GM19351 (cell line): ENCODE measurements at regions not wholly inside any gene's neighbourhood (a gene's known extent, or its start where the extent isn't known, plus 50 kb on each side); places are given as distances from the start of the nearest gene placed in this dataset.

ENCODE experiments used
- ATAC-seq: cut with Tn5 transposase; IDR thresholded peaks from one replicate; pipeline ENCODE4 v1.9.1; 2021; ENCODE audit warnings: mild to moderate bottlenecking, moderate library complexity; ENCODE audit not compliant: unreplicated experiment

DNA sequence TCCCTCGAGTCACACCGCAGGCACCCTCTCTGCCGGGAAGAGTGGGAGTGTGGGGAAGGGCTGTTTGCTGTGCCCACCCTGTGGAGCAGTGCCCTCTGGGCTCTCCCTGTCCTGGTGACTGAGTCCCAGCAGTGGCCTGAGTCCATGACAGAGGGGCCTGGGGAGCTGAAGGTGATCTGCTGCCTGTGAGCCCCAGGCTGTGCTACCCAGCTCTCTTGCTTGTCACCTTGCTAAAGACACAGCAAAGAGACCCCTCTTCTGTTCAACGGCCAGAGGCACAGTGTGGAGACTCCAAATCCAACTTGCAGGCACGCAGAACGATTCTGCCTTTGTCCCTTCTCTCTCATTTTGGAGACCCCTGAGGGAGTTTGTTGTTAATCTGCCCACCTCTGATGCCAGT is 232.6 kb downstream of the OPA1 start:
- ATAC-seq, result no peak

DNA sequence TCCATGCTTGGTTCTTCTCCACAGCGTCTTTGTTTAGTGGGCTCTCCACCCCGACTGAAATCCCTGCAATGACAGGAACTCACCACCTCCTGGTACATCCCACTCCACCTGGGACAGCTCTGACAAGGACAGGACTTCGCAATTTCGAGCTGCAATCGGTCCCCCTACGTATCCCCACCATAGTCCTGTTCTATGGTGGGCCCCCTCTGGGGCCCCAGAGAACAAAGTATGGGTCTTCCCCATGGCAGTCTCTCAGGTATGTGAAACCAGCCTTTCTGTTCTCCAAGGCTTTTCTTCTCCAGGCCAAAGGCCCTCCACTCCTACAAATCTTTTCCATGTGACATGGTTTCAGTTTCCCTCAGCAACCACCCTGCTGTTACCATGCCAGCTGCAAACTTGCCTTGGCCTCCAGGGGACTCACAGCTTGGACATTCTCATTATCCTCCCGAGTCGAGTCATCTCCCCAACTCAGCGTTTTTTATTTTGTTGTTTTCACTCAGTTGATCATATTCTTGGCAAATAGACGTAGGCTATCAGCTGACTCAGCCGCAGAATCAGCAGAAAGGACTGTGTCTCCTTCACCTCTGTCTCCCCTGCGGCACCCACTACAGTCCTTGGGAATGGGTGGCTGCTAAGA is 233.3 kb downstream of the OPA1 start:
- no peak for ATAC-seq

DNA sequence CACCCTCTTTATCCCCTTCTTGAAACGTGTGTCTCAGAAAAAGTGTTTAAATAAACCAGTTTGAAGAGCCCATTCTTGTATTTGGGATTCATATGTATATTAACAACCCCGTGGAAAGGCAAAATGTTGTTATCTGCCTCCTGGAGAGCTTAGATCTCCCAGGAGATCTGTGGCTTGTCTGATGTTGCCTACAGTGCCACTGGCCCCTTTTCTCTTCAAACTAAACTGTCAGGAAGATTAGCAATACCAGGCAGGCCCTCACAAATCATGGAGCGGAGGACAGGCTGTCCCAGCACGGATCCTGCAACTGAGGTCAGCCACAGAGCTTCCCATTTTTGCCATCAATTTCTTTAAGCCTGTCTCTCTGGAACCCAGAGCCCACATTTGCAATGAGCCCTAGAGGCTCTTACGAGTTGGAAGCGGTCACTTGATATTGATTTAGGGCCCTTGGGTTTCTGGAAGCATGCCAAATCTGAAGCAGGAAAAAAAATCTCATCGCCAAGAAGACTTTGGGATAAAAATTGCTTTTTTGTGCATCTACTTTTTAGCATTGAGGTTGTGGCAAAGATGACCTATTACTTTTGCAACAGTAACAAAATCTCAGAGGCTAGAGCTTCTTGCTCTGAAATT is 234.1 kb downstream of the OPA1 start:
- no peak for ATAC-seq

DNA sequence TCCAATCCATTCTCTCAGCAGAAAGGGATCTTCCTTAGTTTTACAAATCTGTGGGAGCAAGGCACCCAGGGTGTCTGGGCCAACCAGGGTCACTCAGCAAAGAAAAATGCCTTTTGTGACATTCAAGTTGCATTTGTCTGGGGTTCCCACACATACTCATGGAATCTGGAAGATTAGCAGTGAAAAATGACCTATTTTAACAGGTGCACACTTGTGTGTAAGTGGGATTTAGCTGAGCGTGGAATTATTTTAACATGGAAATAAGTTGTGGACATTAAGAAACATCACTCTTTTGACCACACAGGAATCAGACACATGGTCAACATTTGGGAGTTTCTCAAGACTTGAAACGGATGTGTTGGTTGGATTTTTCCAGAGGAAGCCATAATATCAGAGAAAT is 234.9 kb downstream of the OPA1 start:
- no peak for ATAC-seq

DNA sequence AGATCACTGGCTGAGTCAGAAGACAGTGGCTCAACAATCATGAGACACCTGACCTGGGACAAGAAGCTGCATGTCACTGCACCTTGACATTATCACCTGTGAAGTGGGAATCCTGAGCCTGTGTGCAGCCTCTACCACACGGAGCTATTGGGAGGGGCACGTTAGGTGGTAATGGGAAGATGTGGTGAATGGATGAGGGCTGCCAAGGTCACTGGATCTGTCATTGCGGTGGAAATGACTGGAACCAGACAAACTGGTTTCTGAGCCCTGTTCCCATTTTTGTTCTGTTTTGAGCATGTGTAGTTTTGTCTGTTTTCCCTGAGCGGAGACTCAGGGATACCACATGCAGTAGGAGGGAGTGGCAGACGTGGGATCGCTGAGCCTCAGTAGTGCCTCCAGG is 235.5 kb downstream of the OPA1 start:
- no peak for ATAC-seq

DNA sequence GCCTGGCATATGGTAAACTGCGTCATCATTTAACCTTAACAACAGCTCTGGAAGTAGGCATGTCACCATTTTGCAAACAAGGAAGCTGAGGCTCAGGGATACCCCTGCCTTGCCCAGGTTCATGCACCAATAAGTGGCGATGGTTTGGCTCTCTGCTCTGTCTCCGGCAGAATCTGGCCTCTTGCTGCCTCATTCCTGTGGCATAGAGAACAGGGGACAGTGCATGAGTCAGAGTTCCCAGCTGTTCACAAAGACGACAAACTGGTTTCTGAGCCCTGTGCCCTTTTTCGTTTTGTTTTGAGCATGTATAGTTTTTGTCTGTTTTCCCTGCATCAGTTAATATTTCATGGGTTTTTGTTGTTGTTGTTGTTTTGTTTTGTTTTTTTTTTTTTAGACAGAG is 236.8 kb downstream of the OPA1 start:
- no peak for ATAC-seq

DNA sequence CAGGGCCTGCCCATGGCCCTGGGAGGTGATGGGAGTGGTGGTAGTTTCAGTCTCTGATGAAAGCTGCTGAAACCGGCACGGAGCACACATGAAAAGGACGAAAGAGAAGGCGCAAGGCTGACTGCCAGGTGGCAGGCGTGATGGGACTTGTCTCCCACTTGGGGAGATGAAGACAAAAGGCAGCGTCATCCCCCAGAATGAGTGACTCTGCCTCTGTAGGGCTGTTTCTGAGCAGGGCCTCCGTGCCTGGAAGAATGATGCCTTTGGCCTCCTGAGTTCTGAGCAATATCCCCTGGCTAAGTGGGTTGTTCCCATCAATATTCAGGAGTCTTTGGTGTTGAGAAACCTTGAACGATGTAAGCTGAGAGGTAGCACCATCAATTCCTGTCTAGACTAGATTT is 237.8 kb downstream of the OPA1 start:
- no peak for ATAC-seq

DNA sequence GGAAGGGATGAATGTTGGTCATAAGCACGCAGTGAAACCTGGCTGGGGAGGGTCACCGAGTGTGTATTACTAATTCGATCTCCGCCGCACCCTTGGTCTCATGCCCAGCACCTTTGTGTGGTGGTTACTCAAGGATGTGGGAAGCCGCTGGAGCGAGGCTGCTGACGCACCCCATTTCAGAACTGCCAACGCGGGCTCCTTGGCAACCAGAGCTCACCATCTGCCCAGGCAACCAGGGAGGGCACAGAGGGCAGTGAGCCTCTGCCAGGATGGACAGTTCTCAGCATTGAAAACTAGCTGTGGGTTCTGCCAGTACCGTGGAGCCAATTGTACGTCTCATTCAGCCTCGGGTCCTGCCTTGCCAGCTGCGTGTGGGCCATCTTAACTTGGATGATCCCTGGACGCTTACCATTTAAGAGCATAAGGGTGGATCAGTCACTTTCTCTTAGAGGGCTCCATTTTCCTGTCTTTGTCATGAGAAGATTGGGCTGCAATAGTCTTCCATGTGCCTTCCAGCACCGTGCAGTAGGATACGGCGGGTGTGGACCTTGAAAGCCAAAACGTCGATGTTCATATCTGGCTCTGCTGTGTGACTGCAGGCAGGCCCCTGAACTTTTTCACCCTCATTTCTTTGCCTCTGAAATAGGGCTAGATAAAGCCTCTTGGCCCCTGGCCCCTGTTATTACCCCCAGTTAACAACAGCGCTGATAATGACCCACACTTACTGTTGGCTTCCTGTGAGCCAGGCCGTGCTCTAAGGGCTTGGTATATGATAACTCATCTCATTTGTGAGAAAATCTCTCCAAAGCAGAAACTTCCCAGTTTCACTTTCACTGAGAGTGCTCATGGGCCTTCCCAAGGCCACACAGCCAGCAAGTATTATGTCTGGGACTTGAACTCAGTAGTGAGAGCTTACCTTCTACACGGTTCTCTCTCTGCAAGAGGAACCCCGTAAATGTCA is 238.8 kb downstream of the OPA1 start:
- ATAC-seq, result peak; percentile 68

DNA sequence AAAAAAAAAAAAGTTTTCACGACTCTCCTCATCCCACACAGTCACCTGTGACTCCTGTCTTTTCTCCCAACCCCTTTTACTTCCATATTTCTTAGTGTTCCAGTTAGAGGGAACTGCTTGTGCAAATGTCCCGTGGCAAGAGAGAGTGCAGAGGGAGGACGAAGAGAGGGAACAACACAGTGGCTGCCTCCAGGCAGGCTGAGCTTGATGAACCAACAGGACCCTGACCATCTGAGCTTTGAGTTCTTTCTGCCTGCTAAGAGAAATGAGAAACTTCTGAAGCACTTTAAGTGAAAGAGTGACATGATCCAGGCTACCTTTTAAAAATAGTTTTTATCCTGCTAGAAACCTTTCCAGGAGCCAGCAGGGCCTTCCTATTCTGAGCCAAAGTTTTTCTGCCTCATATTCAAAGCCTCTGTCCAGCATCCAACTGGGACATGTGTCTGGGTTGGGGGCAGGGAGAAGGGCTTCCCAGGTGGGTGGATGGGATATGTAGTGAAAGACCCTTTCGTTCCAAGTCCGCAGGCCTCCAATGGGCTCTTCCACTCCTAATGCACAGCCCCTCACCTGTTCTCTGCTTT is 239.9 kb downstream of the OPA1 start:
- ATAC-seq, result no peak

DNA sequence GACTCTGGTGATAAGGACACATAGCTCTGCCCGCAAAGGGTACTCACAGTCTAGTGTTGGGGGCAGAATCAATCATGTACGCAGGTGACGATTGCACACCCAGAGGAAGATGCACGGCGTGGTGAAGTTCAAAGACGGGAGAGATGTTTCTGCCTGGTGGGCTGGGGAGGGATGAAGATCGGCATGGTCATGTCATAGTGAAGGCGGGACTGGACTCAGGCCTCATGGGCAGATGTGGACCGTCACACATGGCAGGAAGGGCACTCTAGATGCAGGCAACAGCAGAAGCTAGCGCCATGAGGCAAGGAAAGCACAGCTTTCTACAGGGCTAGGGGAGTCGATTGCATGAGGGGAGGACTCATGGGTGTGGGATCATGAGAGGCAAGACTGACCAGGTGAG is 240.6 kb downstream of the OPA1 start:
- no peak for ATAC-seq

DNA sequence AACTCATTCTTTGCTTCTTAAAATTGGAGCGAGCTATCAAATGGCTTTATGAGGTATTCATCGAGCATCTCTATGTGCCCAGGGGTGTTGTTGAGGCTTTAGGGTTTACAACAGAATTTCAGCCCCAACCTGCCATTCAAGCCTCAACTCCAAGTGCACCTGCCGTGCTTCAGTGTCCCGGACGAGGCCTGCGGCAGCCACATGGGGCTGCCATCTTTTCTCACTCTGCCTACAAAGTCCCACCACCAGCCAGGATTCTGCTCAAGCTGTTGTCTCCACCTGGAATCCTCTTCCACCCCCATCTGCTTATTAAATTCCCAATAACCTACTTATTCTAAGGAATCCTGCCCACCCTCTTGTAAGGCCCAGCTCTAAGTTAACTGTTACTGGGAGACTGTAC is 242.4 kb downstream of the OPA1 start:
- no peak for ATAC-seq

DNA sequence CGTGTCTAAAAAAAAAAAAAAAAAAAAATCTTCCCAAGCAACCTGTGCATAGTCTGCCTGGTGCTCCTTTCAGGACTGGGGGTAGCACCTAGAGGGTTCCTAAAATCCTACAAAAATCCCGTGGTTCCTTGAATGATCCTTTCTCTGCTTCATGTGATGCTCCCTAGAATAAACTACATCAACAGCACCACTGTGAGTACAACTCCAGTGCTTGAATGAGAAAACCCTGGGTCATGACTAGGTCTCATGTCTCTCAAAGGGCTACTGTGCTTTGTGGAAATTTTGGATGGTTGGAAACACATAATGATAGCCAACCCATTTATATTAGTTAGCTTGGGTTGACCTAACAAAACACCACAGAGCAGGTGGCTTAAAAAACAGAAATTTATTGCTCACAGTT is 243.5 kb downstream of the OPA1 start:
- ATAC-seq, result no peak

DNA sequence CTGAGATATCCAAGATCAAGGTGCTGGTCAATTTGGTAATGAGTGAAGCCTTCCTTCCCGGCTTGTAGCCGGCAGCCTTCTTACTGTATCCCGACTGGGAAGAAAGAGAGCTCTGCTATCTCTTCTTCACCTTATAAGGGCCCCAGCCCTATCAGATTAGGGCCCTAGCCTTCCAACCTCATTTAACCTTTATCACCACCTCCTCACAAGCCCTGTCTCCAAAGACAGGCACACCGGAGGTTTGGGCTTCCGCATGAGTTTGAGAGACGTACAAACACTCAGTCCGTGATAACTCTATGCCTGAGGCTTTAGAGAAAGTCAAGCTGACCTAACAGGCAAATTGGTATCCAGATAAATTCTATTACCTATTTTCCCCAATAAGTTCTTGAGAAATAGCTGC is 243.9 kb downstream of the OPA1 start:
- ATAC-seq, result no peak

DNA sequence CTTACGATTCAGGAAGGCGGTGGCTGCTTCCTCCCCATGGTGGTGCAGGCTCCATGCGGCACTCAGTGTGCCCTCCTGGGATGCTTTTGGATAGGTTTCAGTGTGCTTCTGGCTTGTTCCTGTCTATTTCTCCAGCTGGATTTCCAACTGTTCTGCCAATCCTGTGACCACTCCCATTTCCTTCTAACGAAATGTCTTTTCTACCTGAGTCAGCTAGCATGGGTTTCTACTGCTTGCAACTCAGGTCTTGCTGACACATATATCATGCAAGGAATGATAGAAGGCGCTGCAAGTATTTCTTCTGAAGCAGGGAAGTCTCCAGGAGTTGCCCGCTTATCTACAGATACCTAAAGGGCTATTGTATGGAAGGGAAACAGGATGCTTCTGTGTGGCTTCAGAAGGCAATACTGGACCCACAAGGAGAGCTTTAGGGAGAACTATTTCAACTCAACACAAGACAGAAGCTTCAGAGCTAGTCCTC is 244.4 kb downstream of the OPA1 start:
- no peak for ATAC-seq

DNA sequence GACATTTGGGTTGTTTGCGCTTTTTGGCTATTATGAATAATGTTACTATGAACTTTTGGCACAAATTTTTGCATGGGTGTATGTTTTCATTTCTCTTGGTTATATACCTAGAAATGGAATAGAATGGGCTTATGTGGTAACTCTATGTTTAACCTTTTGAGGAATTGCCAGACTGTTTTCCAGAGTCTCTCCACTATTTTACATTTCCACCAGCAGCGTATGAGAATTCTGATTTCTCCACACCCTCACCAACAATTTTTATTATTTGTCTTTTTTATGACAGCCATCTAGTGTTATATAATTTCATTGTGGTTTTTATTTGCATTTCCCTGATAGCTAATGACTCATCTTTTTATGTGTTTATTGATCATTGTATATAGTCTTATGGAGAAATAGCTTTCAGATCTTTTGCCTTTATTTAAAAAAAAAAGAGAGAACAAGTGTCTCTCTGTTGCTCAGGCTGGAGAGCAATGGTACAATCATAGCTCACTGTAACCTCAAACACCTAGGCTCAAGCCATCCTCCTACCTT is 247.2 kb downstream of the OPA1 start:
- no peak for ATAC-seq

DNA sequence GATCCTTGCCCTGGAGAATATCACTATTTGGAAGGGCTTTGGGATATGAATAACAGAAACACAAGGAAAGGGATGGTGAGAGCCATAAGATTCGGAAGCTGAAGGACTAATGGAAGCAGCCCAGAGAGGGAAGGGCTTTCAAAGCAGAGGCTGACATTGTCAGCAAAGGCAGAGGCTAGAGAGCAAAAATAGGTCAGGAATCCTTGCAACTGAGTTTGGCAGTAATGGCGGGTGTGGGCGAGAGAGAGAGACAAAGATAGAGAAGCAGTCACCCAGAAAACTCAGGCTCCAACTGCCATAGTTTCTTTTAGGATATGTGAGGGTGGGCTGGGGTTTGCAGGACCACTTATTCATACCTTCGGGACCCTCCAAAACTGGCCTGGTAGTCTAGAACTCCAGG is 248.6 kb downstream of the OPA1 start:
- ATAC-seq, result no peak

DNA sequence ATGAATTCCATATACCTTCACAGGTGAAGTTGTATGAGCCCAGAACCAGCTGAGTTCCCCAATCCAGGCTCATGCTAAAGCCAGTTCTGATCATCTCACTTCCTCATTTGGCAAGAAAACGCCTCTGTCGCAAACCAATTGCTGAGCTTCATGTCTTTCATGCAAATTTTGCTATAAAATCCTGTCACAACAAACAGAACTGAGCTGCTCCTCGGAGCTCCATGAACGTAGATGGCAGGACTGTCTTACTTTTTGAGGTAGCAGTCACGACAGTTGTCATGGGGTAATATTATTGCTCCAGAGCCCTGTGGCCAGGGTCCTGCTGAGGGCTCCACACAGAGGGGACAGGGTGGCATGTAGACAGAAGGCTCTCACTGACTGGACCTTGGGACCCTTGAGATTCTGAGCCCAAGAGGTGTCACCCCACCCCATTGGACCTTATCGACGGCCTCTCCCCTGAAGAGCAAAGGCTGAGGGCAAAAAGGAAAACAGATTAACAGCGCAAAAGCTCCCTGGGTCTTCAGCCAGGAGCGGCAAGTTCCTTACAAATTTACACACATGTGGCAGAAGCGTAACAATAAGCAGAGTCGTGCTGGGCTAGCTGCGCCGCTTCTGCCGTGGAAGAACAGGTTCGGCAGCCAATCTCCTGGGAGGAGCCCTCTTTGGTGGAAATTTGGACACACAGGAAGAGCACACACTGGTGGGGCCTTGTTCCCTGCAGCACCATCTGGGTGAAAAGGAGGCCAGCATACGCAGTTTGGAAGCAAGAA is 249.2 kb downstream of the OPA1 start:
- peak; percentile 85 for ATAC-seq

DNA sequence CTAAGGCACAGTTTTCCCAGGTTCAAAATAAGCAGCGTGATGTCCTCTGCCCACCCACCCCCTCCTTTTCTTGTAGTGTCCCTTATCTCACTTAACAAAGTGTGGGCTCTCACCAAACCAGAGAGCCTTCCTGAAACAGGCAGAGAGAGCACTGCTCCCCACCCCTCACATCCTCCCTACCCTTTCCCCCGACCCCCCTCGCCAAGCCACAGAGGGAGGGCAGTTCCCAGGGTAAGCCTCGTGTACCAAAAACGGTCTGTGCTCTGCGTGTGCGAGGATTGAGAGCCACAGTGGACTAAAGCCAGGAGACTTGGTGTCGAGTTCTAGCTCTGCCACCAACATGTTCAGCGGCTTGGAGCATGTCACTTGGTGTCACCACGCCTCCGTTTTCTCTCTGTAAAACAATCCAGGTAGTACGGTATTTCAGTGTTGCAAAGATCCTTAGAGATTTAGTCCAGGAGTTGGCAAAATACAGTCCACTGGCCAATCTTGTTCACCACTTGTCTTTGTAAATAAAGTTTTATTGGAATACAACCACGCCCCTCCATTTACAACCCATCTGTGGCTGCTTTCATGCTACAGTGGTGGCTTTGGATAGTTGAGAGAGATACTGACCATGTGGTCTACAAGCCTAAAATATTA is 249.9 kb downstream of the OPA1 start:
- ATAC-seq, result no peak

DNA sequence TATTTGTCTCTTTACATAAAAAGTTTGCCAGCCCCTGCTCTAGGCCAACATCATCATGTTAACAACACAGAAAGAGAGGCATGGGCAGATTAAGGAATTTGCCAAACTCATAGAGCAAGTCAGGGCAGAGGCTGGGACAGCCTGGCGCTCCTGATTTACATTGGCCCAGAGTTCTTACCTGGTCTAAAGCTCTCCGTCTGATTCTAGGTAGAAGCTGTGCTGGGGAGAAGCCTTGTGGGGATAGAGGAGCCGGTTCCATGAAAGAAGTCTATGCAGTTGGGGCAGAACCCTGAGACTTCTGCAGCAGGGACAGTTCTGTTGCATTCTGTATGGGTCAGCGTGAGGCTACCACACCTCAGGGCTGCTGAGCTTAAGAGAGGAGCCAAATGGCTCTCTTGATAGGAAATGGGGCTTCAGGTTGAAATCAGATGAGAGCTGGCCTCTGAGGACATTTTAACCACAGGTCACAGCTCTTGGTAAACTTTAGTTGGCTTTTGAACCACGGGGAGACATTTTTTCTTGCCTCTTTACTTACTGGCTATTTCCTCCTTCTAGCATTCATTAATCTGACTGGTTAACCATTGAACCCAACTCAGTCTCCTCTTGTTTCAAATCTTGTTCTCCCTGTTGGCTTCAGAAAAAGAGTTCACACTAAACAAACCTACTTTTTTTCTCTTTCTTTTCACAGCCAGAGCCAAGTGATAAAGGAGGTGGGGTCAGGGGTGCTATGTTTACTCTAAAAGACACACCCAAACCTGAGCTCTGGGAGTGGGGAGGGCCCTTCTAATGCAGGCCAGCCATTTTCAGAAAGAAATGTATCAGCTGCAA is 250.7 kb downstream of the OPA1 start:
- no peak for ATAC-seq
